H1 (cell line): ENCODE measurements at regions not wholly inside any gene's neighbourhood (a gene's known extent, or its start where the extent isn't known, plus 50 kb on each side); places are given as distances from the start of the nearest gene placed in this dataset.

ENCODE experiments used
- CTCF ChIA-PET: fragments of 300-600 bp; sonication (Branson Sonifier 250); formaldehyde crosslinking; loops from one replicate; lab custom pipeline; 2021; ENCODE audit not compliant: partially characterized antibody; lab: Charles Lee
- POLR2A ChIA-PET: fragments of 300-600 bp; sonication (Branson Sonifier 250); formaldehyde crosslinking; loops from one replicate; lab custom pipeline; 2021; ENCODE audit warnings: inconsistent platforms; ENCODE audit not compliant: partially characterized antibody; lab: Charles Lee
- DNase-seq, 2 experiments: peaks; one replicate each; pipeline versions ENCODE4 v3.0.0 to v3.0.0-alpha.2; 2010 to 2022; ENCODE audit warnings: low spot score in 2 of 2, low read depth in 1 of 2, mixed read lengths in 1 of 2
- FAIRE-seq: peaks from 2 replicates; lab custom pipeline; 2011; peaks lifted over from hg19 to GRCh38; lab: Jason Lieb, UNC
- H2AFZ ChIP-seq: 2 replicates; pipeline ENCODE4 v1.8.1; 2012; ENCODE audit warnings: low read length, inconsistent platforms
- H2AK5ac ChIP-seq: 2 replicates; pipeline ENCODE4 v1.6.1; 2013; ENCODE audit warnings: low read depth, low read length
- H2BK120ac ChIP-seq: replicated peaks from 2 replicates; pipeline ENCODE3; 2013; ENCODE audit warnings: low read depth, low read length, inconsistent platforms
- H2BK12ac ChIP-seq: 2 replicates; pipeline ENCODE4 v1.6.1; 2013; ENCODE audit warnings: low read depth, low read length
- H2BK15ac ChIP-seq: 2 replicates; pipeline ENCODE4 v1.6.1; 2013; ENCODE audit warnings: low read length
- H2BK20ac ChIP-seq: 2 replicates; pipeline ENCODE4 v1.6.1; 2013; ENCODE audit warnings: low read length
- H2BK5ac ChIP-seq: 2 replicates; pipeline ENCODE4 v1.6.1; 2013; ENCODE audit warnings: low read depth, low read length
- H3K14ac ChIP-seq: 2 replicates; pipeline ENCODE4 v1.6.1; 2013; ENCODE audit warnings: inconsistent platforms; ENCODE audit not compliant: insufficient read length
- H3K18ac ChIP-seq: 2 replicates; pipeline ENCODE4 v1.6.1; 2013; ENCODE audit warnings: low read length; ENCODE audit errors: extremely low read depth
- H3K23ac ChIP-seq: 2 replicates; pipeline ENCODE4 v1.6.1; 2013; ENCODE audit warnings: inconsistent platforms; ENCODE audit not compliant: insufficient read length
- H3K23me2 ChIP-seq: 2 replicates; pipeline ENCODE4 v1.6.1; 2013; ENCODE audit warnings: low read depth, low read length
- H3K27ac ChIP-seq: 2 replicates; pipeline ENCODE4 v1.6.1; 2011; ENCODE audit warnings: low read depth, low read length, inconsistent platforms
- H3K27me3 ChIP-seq, 4 experiments: replicated peaks in 1 of 4; 1 replicate in 1 of 4; 2 replicates in 3 of 4; pipeline versions ENCODE4 v1.6.1 to v1.8.1; 2011 to 2013; ENCODE audit warnings: low read length in 3 of 4, mild to moderate bottlenecking in 3 of 4, inconsistent platforms in 2 of 4, mixed read lengths in 2 of 4, moderate library complexity in 1 of 4; ENCODE audit not compliant: control insufficient read depth in 3 of 4, insufficient read depth in 3 of 4; ENCODE audit errors: extremely low read depth in 1 of 4
- H3K36me3 ChIP-seq, 4 experiments: 2 replicates each; pipeline versions ENCODE4 v1.6.1 to v1.8.1; 2011 to 2013; ENCODE audit warnings: mild to moderate bottlenecking in 4 of 4, low read length in 3 of 4, moderate library complexity in 2 of 4, control low read depth in 1 of 4, inconsistent platforms in 1 of 4; ENCODE audit not compliant: insufficient read depth in 4 of 4, control insufficient read depth in 2 of 4
- H3K4ac ChIP-seq: replicated peaks from 2 replicates; pipeline ENCODE3; 2013; ENCODE audit warnings: low read length, low read depth, mixed read lengths, inconsistent platforms; ENCODE audit not compliant: insufficient read length
- H3K4me1 ChIP-seq, 4 experiments: replicated peaks in 1 of 4; 1 replicate in 1 of 4; 2 replicates in 3 of 4; pipeline versions ENCODE4 v1.6.1 to v1.8.1; 2011 to 2013; ENCODE audit warnings: low read length in 3 of 4, inconsistent platforms in 2 of 4, mixed read lengths in 1 of 4; ENCODE audit not compliant: insufficient read depth in 4 of 4, control insufficient read depth in 3 of 4
- H3K4me2 ChIP-seq, 2 experiments: 2 replicates each; pipeline versions ENCODE4 v1.6.1 to v1.8.1; 2011 to 2013; ENCODE audit warnings: low read depth in 2 of 2, low read length in 2 of 2, control low read depth in 1 of 2, inconsistent platforms in 1 of 2, mild to moderate bottlenecking in 1 of 2; ENCODE audit not compliant: insufficient read depth in 1 of 2
- H3K4me3 ChIP-seq, 4 experiments: fragments of 200-600, 300-600 bp in 1 of 4; sonication (generic), shearing (Covaris generic), sonication (Bioruptor Twin) in 1 of 4; 2 replicates each; pipeline versions ENCODE4 v1.5.1 to v1.8.1; 2011 to 2016; ENCODE audit warnings: low read length in 4 of 4, low read depth in 3 of 4, control low read depth in 2 of 4, inconsistent platforms in 2 of 4, mild to moderate bottlenecking in 2 of 4, mixed read lengths in 1 of 4, moderate library complexity in 1 of 4; ENCODE audit not compliant: insufficient read depth in 2 of 4; ENCODE audit errors: extremely low read depth in 1 of 4
- H3K56ac ChIP-seq: replicated peaks from 2 replicates; pipeline ENCODE3; 2013; ENCODE audit warnings: low read depth, mild to moderate bottlenecking, mixed read lengths, low read length, inconsistent platforms; ENCODE audit not compliant: insufficient read length
- H3K79me1 ChIP-seq: 2 replicates; pipeline ENCODE4 v1.6.1; 2013; ENCODE audit warnings: low read depth, low read length, control low read depth
- H3K79me2 ChIP-seq, 2 experiments: 2 replicates each; pipeline versions ENCODE4 v1.6.1 to v1.8.1; 2012 to 2013; ENCODE audit warnings: low read length in 2 of 2, mild to moderate bottlenecking in 2 of 2, inconsistent platforms in 1 of 2; ENCODE audit not compliant: insufficient read depth in 2 of 2, control insufficient read depth in 1 of 2
- H3K9ac ChIP-seq, 4 experiments: replicated peaks in 1 of 4; 1 replicate in 1 of 4; 2 replicates in 3 of 4; pipeline versions ENCODE4 v1.6.1 to v1.8.1; 2011 to 2013; ENCODE audit warnings: low read depth in 3 of 4, low read length in 3 of 4, control low read depth in 2 of 4, mild to moderate bottlenecking in 2 of 4, moderate library complexity in 2 of 4, inconsistent platforms in 1 of 4; ENCODE audit errors: extremely low read depth in 1 of 4
- H3K9me3 ChIP-seq, 2 experiments: 2 replicates each; pipeline versions ENCODE4 v1.6.1 to v1.8.1; 2012 to 2013; ENCODE audit warnings: mild to moderate bottlenecking in 2 of 2, moderate library complexity in 2 of 2, control low read depth in 1 of 2, inconsistent platforms in 1 of 2, low read depth in 1 of 2, low read length in 1 of 2, mixed read lengths in 1 of 2; ENCODE audit not compliant: insufficient read depth in 2 of 2
- H4K20me1 ChIP-seq, 2 experiments: replicated peaks in 1 of 2; 2 replicates each; pipeline versions ENCODE3 to v1.8.1; 2011 to 2013; ENCODE audit warnings: inconsistent platforms in 2 of 2, low read length in 2 of 2, mild to moderate bottlenecking in 1 of 2; ENCODE audit not compliant: insufficient read depth in 2 of 2, control insufficient read depth in 1 of 2
- H4K5ac ChIP-seq: 2 replicates; pipeline ENCODE4 v1.6.1; 2013; ENCODE audit warnings: low read length, low read depth, mixed read lengths, inconsistent platforms; ENCODE audit not compliant: insufficient read length
- H4K8ac ChIP-seq: 2 replicates; pipeline ENCODE4 v1.8.0; 2013; ENCODE audit warnings: mild to moderate bottlenecking, moderate library complexity, low read length, inconsistent platforms; ENCODE audit not compliant: insufficient read depth; ENCODE audit errors: extremely low read depth
- H4K91ac ChIP-seq: replicated peaks from 2 replicates; pipeline ENCODE3; 2013; ENCODE audit warnings: low read length, mixed read lengths, inconsistent platforms; ENCODE audit not compliant: insufficient read length
- BCL11A ChIP-seq, 2 experiments: IDR thresholded peaks; one replicate each; pipeline ENCODE4 v1.6.1; 2011; ENCODE audit warnings: low read depth in 2 of 2, low read length in 2 of 2, mild to moderate bottlenecking in 2 of 2
- CTBP2 ChIP-seq: IDR thresholded peaks from 2 replicates; pipeline ENCODE4 v1.7.0; 2011; ENCODE audit warnings: borderline replicate concordance, mild to moderate bottlenecking, moderate library complexity, mixed read lengths, low read length; ENCODE audit not compliant: insufficient read depth, insufficient read length
- HDAC2 ChIP-seq, 2 experiments: fragments of 300-600 bp in 1 of 2; sonication (generic) in 1 of 2; IDR thresholded peaks; 2 replicates each; pipeline ENCODE4 v1.6.1; 2011 to 2012; ENCODE audit warnings: low read depth in 2 of 2, low read length in 2 of 2, mild to moderate bottlenecking in 2 of 2, moderate library complexity in 2 of 2, borderline replicate concordance in 1 of 2, inconsistent platforms in 1 of 2
- NANOG ChIP-seq: IDR thresholded peaks from 2 replicates; pipeline ENCODE4 v1.6.1; 2011; ENCODE audit warnings: low read length, low read depth, mild to moderate bottlenecking, inconsistent platforms; ENCODE audit not compliant: insufficient read depth, poor library complexity, severe bottlenecking
- POU5F1 ChIP-seq: IDR thresholded peaks from 2 replicates; pipeline ENCODE4 v1.6.1; 2011; ENCODE audit warnings: low read depth, mild to moderate bottlenecking, low read length, moderate library complexity
- RBBP5 ChIP-seq: IDR thresholded peaks from 2 replicates; pipeline ENCODE4 v1.7.1; 2012; ENCODE audit warnings: low read depth, mild to moderate bottlenecking, inconsistent platforms, low read length, moderate library complexity, borderline replicate concordance
- SAP30 ChIP-seq: fragments of 300-600 bp; sonication (generic); IDR thresholded peaks from 2 replicates; pipeline ENCODE4 v1.7.1; 2012; ENCODE audit warnings: low read length, moderate library complexity, mild to moderate bottlenecking, inconsistent platforms; ENCODE audit not compliant: insufficient read depth, insufficient replicate concordance
- SP1 ChIP-seq: IDR thresholded peaks from 2 replicates; pipeline ENCODE4 v1.6.1; 2011; ENCODE audit warnings: low read depth, low read length
- SUZ12 ChIP-seq: fragments of 200-600 bp; sonication (generic); IDR thresholded peaks from 2 replicates; pipeline ENCODE4 v1.6.1; 2012; ENCODE audit warnings: mild to moderate bottlenecking, inconsistent platforms, low read length, moderate library complexity, mixed read lengths
- TAF1 ChIP-seq: IDR thresholded peaks from 2 replicates; pipeline ENCODE4 v1.6.1; 2011; ENCODE audit warnings: mild to moderate bottlenecking, low read depth, low read length
- ZNF274 ChIP-seq: IDR thresholded peaks from 2 replicates; pipeline ENCODE4 v1.7.0; 2012; ENCODE audit warnings: low read length, borderline replicate concordance; ENCODE audit errors: extremely low read depth
- WGBS, 2 experiments: shearing (Covaris generic) in 1 of 2; methylation state at CpG; one replicate each; pipeline versions ENCODE4 v1.1.6 to v1.1.7; 2013 to 2015; ENCODE audit warnings: low lambda C conversion rate in 2 of 2, mixed read lengths in 2 of 2, inconsistent platforms in 1 of 2, low coverage in 1 of 2, missing lambda C conversion rate in 1 of 2; ENCODE audit not compliant: insufficient replicate concordance in 2 of 2, insufficient coverage in 1 of 2, insufficient read length in 1 of 2; ENCODE audit errors: extremely low coverage in 1 of 2, missing lambda C conversion rate in 1 of 2; 5-methylcytosine and 5-hydroxymethylcytosine counted together
- TF ChIP-seq, protein P1 (sequence below): IDR thresholded peaks from 2 replicates; pipeline ENCODE4 v1.6.1; 2012; ENCODE audit warnings: low read length, inconsistent platforms

DNA sequence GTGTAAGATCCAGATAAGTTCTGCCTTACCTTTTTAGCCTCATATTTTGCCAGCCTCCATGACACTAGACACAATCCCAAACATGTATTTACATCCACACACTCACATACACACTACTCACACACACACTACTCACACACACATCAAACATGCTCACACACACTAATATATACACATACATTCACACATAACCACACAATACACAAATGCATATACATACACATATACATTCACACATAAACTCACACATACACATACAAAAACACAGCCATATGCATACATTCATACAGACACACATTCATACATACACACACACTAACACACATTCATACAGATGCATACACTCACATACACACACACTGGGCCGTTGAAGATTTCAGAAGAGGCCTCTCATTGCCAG, 109.5 kb downstream of the MAIP1 start:
- H3K27ac ChIP-seq, result no peak overlapping the region
- no peak overlapping the region for H3K23ac ChIP-seq
- 88% methylated on average over 1 of the region's 1 CpG; no CpG with 5 or more reads in 1 of the 2 experiments for WGBS, 2 experiments
- no peak overlapping the region; the same call in 1 of the 2 replicates for H2BK12ac ChIP-seq
- H3K36me3 ChIP-seq, result no peaks in the 10 kb centered on the region
- no peak overlapping the region for H2BK120ac ChIP-seq
- peak overlapping the region; percentile 88 for H2BK15ac ChIP-seq
- H3K4me2 ChIP-seq, result no peak overlapping the region
- no peak overlapping the region for H2AK5ac ChIP-seq
- no peak overlapping the region for H4K5ac ChIP-seq
- H3K9me3 ChIP-seq, result no peaks in the 10 kb centered on the region
- no peak overlapping the region for H3K4me3 ChIP-seq
- DNase-seq (no peak), FAIRE-seq (peak; percentile 65)
- no peak overlapping the region for H3K9ac ChIP-seq
- H4K8ac ChIP-seq, result no peak overlapping the region
- ChIA-PET POLR2A (no interaction called here), CTCF (interaction anchor here (1.4 kb wide), 1 partner anchor 10 kb away, joined by 3 read pairs; no protein-coding TSS in a partner anchor)
- H3K4me1 ChIP-seq, result no peaks in the 10 kb centered on the region
- H4K91ac ChIP-seq, result no peak overlapping the region
- H3K4ac ChIP-seq, result no peak overlapping the region
- no peak overlapping the region for H3K18ac ChIP-seq
- H2AFZ ChIP-seq, result no peak overlapping the region
- H3K79me2 ChIP-seq, result no peaks in the 10 kb centered on the region
- H3K14ac ChIP-seq, result no peak overlapping the region
- no peak overlapping the region for H2BK5ac ChIP-seq
- H2BK20ac ChIP-seq, result peak overlapping the region; percentile 95
- no peaks in the 10 kb centered on the region for H3K27me3 ChIP-seq
- H3K79me1 ChIP-seq, result no peaks in the 10 kb centered on the region
- no peaks in the 10 kb centered on the region for H4K20me1 ChIP-seq
- H3K23me2 ChIP-seq, result no peaks in the 10 kb centered on the region; the same call in 1 of the 2 replicates
- H3K56ac ChIP-seq, result peak overlapping the region; percentile 49
- TF ChIP-seq HDAC2 (IDR thresholded peaks at IDR 0.05; ENCODE audit: borderline replicate concordance in 1 of 2, low read depth in 2 of 2, low read length in 2 of 2), result no peak
- TF ChIP-seq BCL11A (IDR thresholded peaks at IDR 0.05; ENCODE audit: low read depth in 2 of 2, low read length in 2 of 2), result no peak
- no peak for TF ChIP-seq RBBP5
- TF ChIP-seq POU5F1, result no peak
- no peak for TF ChIP-seq SAP30
- TF ChIP-seq SP1, result no peak
- no peak for TF ChIP-seq TAF1
- TF ChIP-seq CTBP2, result no peak
- TF ChIP-seq, protein P1, sequence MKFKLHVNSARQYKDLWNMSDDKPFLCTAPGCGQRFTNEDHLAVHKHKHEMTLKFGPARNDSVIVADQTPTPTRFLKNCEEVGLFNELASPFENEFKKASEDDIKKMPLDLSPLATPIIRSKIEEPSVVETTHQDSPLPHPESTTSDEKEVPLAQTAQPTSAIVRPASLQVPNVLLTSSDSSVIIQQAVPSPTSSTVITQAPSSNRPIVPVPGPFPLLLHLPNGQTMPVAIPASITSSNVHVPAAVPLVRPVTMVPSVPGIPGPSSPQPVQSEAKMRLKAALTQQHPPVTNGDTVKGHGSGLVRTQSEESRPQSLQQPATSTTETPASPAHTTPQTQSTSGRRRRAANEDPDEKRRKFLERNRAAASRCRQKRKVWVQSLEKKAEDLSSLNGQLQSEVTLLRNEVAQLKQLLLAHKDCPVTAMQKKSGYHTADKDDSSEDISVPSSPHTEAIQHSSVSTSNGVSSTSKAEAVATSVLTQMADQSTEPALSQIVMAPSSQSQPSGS, result no peak
- no peak for TF ChIP-seq SUZ12
- no peak for TF ChIP-seq NANOG
- TF ChIP-seq ZNF274, result no peak
